Neural progenitor cell (in vitro differentiated cells): ENCODE measurements at regions not wholly inside any gene's neighbourhood (a gene's known extent, or its start where the extent isn't known, plus 50 kb on each side); places are given as distances from the start of the nearest gene placed in this dataset.

Experiments
- DNase-seq: peaks from one replicate; pipeline ENCODE4 v3.0.0-alpha.2; 2016; ENCODE audit warnings: low spot score
- H2AFZ ChIP-seq: fragments of 200-600 bp; sonication (generic); replicated peaks from 2 replicates; pipeline ENCODE4 v1.6.1; 2016; ENCODE audit warnings: antibody characterized with exemption
- H3F3A ChIP-seq: fragments of 200-600 bp; sonication (generic); 2 replicates; pipeline ENCODE4 v1.6.1; 2016; ENCODE audit warnings: antibody characterized with exemption, low read depth
- H3K27ac ChIP-seq: fragments of 200-600 bp; sonication (generic); 2 replicates; pipeline ENCODE4 v1.5.1; 2016; ENCODE audit warnings: mild to moderate bottlenecking
- H3K27me3 ChIP-seq: fragments of 200-600 bp; sonication (generic); 2 replicates; pipeline ENCODE4 v1.6.1; 2016; ENCODE audit warnings: mild to moderate bottlenecking, moderate library complexity
- H3K36me3 ChIP-seq: fragments of 200-600 bp; sonication (generic); 2 replicates; pipeline ENCODE4 v1.5.1; 2016
- H3K4me1 ChIP-seq: fragments of 200-600 bp; sonication (generic); 2 replicates; pipeline ENCODE4 v1.6.1; 2016; ENCODE audit warnings: mixed run types
- H3K4me2 ChIP-seq: fragments of 200-600 bp; sonication (generic); 2 replicates; pipeline ENCODE4 v1.6.1; 2016
- H3K4me3 ChIP-seq: fragments of 200-600 bp; sonication (generic); 2 replicates; pipeline ENCODE4 v1.5.1; 2016
- H3K79me2 ChIP-seq: fragments of 200-600 bp; sonication (generic); 2 replicates; pipeline ENCODE4 v1.6.1; 2016; ENCODE audit warnings: low read depth
- H3K9ac ChIP-seq: fragments of 200-600 bp; sonication (generic); 2 replicates; pipeline ENCODE4 v1.6.1; 2016
- H3K9me3 ChIP-seq: fragments of 200-600 bp; sonication (generic); 2 replicates; pipeline ENCODE4 v1.5.1; 2016; ENCODE audit warnings: low read depth
- H4K20me1 ChIP-seq: fragments of 200-600 bp; sonication (generic); 2 replicates; pipeline ENCODE4 v1.6.1; 2016; ENCODE audit warnings: low read depth
- H3K27ac Mint-ChIP-seq: 3 replicates; pipeline ENCODE4 v1.8.0; 2021; ENCODE audit warnings: mixed read lengths
- H3K27me3 Mint-ChIP-seq: 2 replicates; pipeline ENCODE4 v1.8.0; 2022; ENCODE audit warnings: low read depth, mild to moderate bottlenecking, inconsistent platforms, moderate library complexity, mixed read lengths; ENCODE audit not compliant: insufficient read depth
- H3K36me3 Mint-ChIP-seq: 3 replicates; pipeline ENCODE4 v1.8.0; 2021; ENCODE audit warnings: mixed read lengths
- H3K4me1 Mint-ChIP-seq: 3 replicates; pipeline ENCODE4 v1.8.0; 2021; ENCODE audit warnings: mixed read lengths
- H3K4me3 Mint-ChIP-seq: 3 replicates; pipeline ENCODE4 v1.8.0; 2021; ENCODE audit warnings: mild to moderate bottlenecking, moderate library complexity, mixed read lengths
- H3K9me3 Mint-ChIP-seq: 3 replicates; pipeline ENCODE4 v1.8.0; 2020; ENCODE audit warnings: mixed read lengths
- CTCF ChIP-seq: fragments of 200-600 bp; sonication (generic); IDR thresholded peaks from 2 replicates; pipeline ENCODE4 v1.5.1; 2017; ENCODE audit warnings: antibody characterized with exemption, mild to moderate bottlenecking
- EZH2 ChIP-seq: fragments of 200-600 bp; sonication (generic); IDR thresholded peaks from 2 replicates; pipeline ENCODE4 v1.6.1; 2017; ENCODE audit warnings: antibody characterized with exemption, mild to moderate bottlenecking, moderate library complexity
- EZH2phosphoT487 ChIP-seq: fragments of 200-600 bp; sonication (generic); IDR thresholded peaks from 2 replicates; pipeline ENCODE4 v1.6.1; 2017; ENCODE audit warnings: antibody characterized with exemption

- Histone ChIP-seq H4K20me1 (no peaks in the 10 kb centered on the region), H3K27ac (no peak overlapping the region), H3K36me3 (no peaks in the 10 kb centered on the region), H3F3A (peaks cover 3% of the 10 kb centered on the region), H3K4me3 (no peak overlapping the region), H3K27me3 (no peaks in the 10 kb centered on the region), H3K4me1 (peaks cover 21% of the 10 kb centered on the region), H3K9ac (no peak overlapping the region), H2AFZ (no peak overlapping the region), H3K79me2 (no peaks in the 10 kb centered on the region), H3K9me3 (no peaks in the 10 kb centered on the region), H3K4me2 (no peak overlapping the region)
- TF ChIP-seq EZH2phosphoT487 = no peak
- no peak for TF ChIP-seq CTCF
- no peak for TF ChIP-seq EZH2
- Mint-ChIP-seq H3K4me1 (peaks cover 25% of the 10 kb centered on the region), H3K4me3 (no peak overlapping the region), H3K36me3 (no peaks in the 10 kb centered on the region), H3K27ac (no peak overlapping the region), H3K27me3 (peaks cover 2% of the 10 kb centered on the region), H3K9me3 (no peaks in the 10 kb centered on the region)
- DNase-seq = no peak
Measured at GRCh38 chr3:56921573-56922453, 120.1 kb upstream of the ARHGEF3 start.

GRCh38 chr3:56919797-56920195 lies 118.0 kb upstream of the ARHGEF3 start:
- Histone ChIP-seq H3K27me3 (no peaks in the 10 kb centered on the region), H3K27ac (no peak overlapping the region), H3K4me3 (no peak overlapping the region), H3K4me2 (no peak overlapping the region), H3K4me1 (peaks cover 35% of the 10 kb centered on the region), H3K9me3 (no peaks in the 10 kb centered on the region), H3K36me3 (no peaks in the 10 kb centered on the region), H3K9ac (no peak overlapping the region), H2AFZ (no peak overlapping the region), H4K20me1 (no peaks in the 10 kb centered on the region), H3F3A (no peaks in the 10 kb centered on the region), H3K79me2 (no peaks in the 10 kb centered on the region)
- peaks cover 4% of the 10 kb centered on the region for H3K27me3 Mint-ChIP-seq
- H3K4me1 Mint-ChIP-seq = peaks cover 26% of the 10 kb centered on the region
- no peak for DNase-seq
- H3K36me3 Mint-ChIP-seq = no peaks in the 10 kb centered on the region
- no peak for TF ChIP-seq EZH2
- TF ChIP-seq EZH2phosphoT487 = no peak
- TF ChIP-seq CTCF = no peak
- no peak overlapping the region for H3K27ac Mint-ChIP-seq
- no peaks in the 10 kb centered on the region for H3K9me3 Mint-ChIP-seq
- H3K4me3 Mint-ChIP-seq = no peak overlapping the region

GRCh38 chr3:56919137-56919796 lies 117.5 kb upstream of the ARHGEF3 start:
- H3K27ac Mint-ChIP-seq = no peak overlapping the region
- H3K4me2 ChIP-seq = no peak overlapping the region
- no peaks in the 10 kb centered on the region for H3K27me3 ChIP-seq
- H3K4me3 ChIP-seq = no peak overlapping the region
- no peak overlapping the region for H2AFZ ChIP-seq
- no peaks in the 10 kb centered on the region for H3K36me3 Mint-ChIP-seq
- no peaks in the 10 kb centered on the region for H3K9me3 Mint-ChIP-seq
- H3K4me1 ChIP-seq = peaks cover 35% of the 10 kb centered on the region
- peaks cover 26% of the 10 kb centered on the region for H3K4me1 Mint-ChIP-seq
- no peak for DNase-seq
- no peak for TF ChIP-seq CTCF
- TF ChIP-seq EZH2phosphoT487 = no peak
- TF ChIP-seq EZH2 = no peak
- H3K36me3 ChIP-seq = no peaks in the 10 kb centered on the region
- H3K9me3 ChIP-seq = no peaks in the 10 kb centered on the region
- H3K27ac ChIP-seq = no peak overlapping the region
- no peaks in the 10 kb centered on the region for H4K20me1 ChIP-seq
- no peak overlapping the region for H3K4me3 Mint-ChIP-seq
- no peaks in the 10 kb centered on the region for H3F3A ChIP-seq
- H3K79me2 ChIP-seq = no peaks in the 10 kb centered on the region
- H3K9ac ChIP-seq = no peak overlapping the region
- peaks cover 4% of the 10 kb centered on the region for H3K27me3 Mint-ChIP-seq
